Thymus (tissue), 11 donors: ENCODE measurements at regions not wholly inside any gene's neighbourhood (a gene's known extent, or its start where the extent isn't known, plus 50 kb on each side); places are given as distances from the start of the nearest gene placed in this dataset.
"Not testable (repeated sequence)": the region's sequence is repeated elsewhere in the genome, so short reads cannot be mapped to it uniquely, and the experiment has no call there.

Experiments
- DNase-seq, 9 donors: peaks; one replicate each; pipeline ENCODE4 v3.0.0-alpha.2; 2013; ENCODE audit warnings: low spot score in 9 of 9, low read depth in 6 of 9, missing footprints in 1 of 9
- H3K27ac ChIP-seq, 2 donors: one replicate each; pipeline ENCODE4 v1.5.1; 2013; ENCODE audit warnings: control low read depth in 1 of 2, low read depth in 1 of 2, low read length in 1 of 2, mild to moderate bottlenecking in 1 of 2, moderate library complexity in 1 of 2
- H3K27me3 ChIP-seq, 2 donors: one replicate each; pipeline ENCODE4 v1.5.1; 2013; ENCODE audit warnings: low read length in 1 of 2; ENCODE audit not compliant: control insufficient read depth in 2 of 2, insufficient read depth in 1 of 2
- H3K36me3 ChIP-seq, 2 donors: one replicate each; pipeline ENCODE4 v1.5.1; 2013; ENCODE audit warnings: low read length in 1 of 2, mild to moderate bottlenecking in 1 of 2, moderate library complexity in 1 of 2; ENCODE audit not compliant: control insufficient read depth in 2 of 2, insufficient read depth in 2 of 2
- H3K4me1 ChIP-seq, 2 donors: one replicate each; pipeline ENCODE4 v1.5.1; 2013; ENCODE audit warnings: low read length in 2 of 2; ENCODE audit not compliant: control insufficient read depth in 2 of 2, insufficient read depth in 2 of 2
- H3K4me3 ChIP-seq, 2 donors: one replicate each; pipeline ENCODE4 v1.5.1; 2013; ENCODE audit warnings: low read length in 2 of 2, control low read depth in 1 of 2, mild to moderate bottlenecking in 1 of 2
- H3K9me3 ChIP-seq, 2 donors: one replicate each; pipeline ENCODE4 v1.5.1; 2013; ENCODE audit warnings: low read length in 1 of 2, mild to moderate bottlenecking in 1 of 2; ENCODE audit not compliant: control insufficient read depth in 2 of 2, insufficient read depth in 1 of 2
- WGBS: extraction: QIAGEN DNeasy Blood & Tissue Kit; methylation state at CpG from one replicate; pipeline ENCODE4 v1.1.7; 2013; 5-methylcytosine and 5-hydroxymethylcytosine counted together
- donor health status: healthy.

GRCh38 chr11:92026664-92027063 is 198.0 kb upstream of the FAT3 start:
- H3K9me3 ChIP-seq: no peaks in the 10 kb centered on the region
- H3K4me3 ChIP-seq: no peak overlapping the region
- no peaks in the 10 kb centered on the region for H3K4me1 ChIP-seq
- DNase-seq: no peak
- 90% methylated on average over 7 of the region's 7 CpGs for WGBS
- no peak overlapping the region for H3K27ac ChIP-seq
- H3K27me3 ChIP-seq: no peaks in the 10 kb centered on the region
- no peaks in the 10 kb centered on the region for H3K36me3 ChIP-seq

- H3K27me3 ChIP-seq: no peaks in the 10 kb centered on the region
- no peak for DNase-seq
- no peaks in the 10 kb centered on the region for H3K4me1 ChIP-seq
- H3K9me3 ChIP-seq: no peaks in the 10 kb centered on the region
- no peak overlapping the region for H3K27ac ChIP-seq
- H3K36me3 ChIP-seq: no peaks in the 10 kb centered on the region
- no peak overlapping the region for H3K4me3 ChIP-seq
- 91% methylated on average over 2 of the region's 2 CpGs for WGBS
These were observed 199.8 kb upstream of the FAT3 start for GRCh38 chr11:92024788-92025187.

DNA sequence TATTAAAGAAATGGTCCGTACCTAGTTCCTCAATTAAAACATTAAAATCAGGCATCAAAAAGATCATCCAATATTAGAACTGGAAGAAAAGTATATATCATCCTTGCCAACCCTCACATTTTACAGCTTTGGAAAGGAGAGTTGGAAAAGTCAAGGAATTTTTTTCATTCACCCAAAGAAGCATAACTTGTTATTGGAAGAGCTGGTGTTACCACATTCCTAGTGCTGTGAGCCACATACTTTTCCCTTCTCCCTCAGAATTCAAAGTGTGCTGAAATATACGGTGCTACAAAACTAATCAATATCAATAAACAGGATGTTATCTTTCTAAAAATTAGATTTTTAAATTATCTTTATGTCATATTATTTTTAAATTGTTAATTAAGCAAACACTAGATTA is 202.1 kb upstream of the FAT3 start:
- no peak overlapping the region for H3K27ac ChIP-seq
- H3K4me1 ChIP-seq: no peaks in the 10 kb centered on the region
- no peaks in the 10 kb centered on the region for H3K36me3 ChIP-seq
- no peak overlapping the region for H3K4me3 ChIP-seq
- WGBS: 93% methylated on average over 2 of the region's 2 CpGs
- no peaks in the 10 kb centered on the region for H3K27me3 ChIP-seq
- peaks cover 0 to 4% of the 10 kb centered on the region in 2 donors for H3K9me3 ChIP-seq
- no peak for DNase-seq

- 90% methylated on average over 3 of the region's 3 CpGs for WGBS
- no peaks in the 10 kb centered on the region for H3K27me3 ChIP-seq
- H3K27ac ChIP-seq: no peak overlapping the region
- no peak overlapping the region for H3K4me3 ChIP-seq
- DNase-seq: no peak
- no peaks in the 10 kb centered on the region for H3K4me1 ChIP-seq
- H3K36me3 ChIP-seq: no peaks in the 10 kb centered on the region
- peaks cover 0 to 14% of the 10 kb centered on the region in 2 donors for H3K9me3 ChIP-seq
These were observed 206.3 kb upstream of the FAT3 start for GRCh38 chr11:92018332-92018731.

- DNase-seq: no peak
- 69% methylated on average over 1 of the region's 1 CpG for WGBS
- Histone ChIP-seq H3K36me3 (no peaks in the 10 kb centered on the region), H3K4me3 (no peak overlapping the region), H3K4me1 (no peaks in the 10 kb centered on the region), H3K9me3 (no peaks in the 10 kb centered on the region), H3K27ac (no peak overlapping the region), H3K27me3 (no peaks in the 10 kb centered on the region)
These were observed 216.4 kb upstream of the FAT3 start for GRCh38 chr11:92008249-92008648.

DNA sequence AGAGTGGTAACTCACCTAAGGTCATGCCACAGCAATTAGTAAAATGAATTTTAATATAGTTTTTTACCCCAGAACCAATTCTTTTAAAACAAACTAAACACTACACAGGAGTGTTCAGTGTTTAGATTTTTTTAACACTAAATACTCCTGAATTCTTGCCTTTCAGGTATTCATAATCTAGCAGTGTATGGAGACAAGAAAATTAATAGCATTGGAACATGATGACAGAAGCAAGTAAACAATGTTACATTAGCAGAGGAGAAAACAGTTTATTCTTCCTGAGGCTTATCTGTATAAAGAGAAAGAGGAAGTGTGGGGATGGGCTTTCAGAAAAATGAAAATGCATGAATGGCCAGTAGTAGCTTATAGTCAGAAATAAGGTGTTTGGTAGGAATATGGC is 222.1 kb upstream of the FAT3 start:
- no peak for DNase-seq
- Histone ChIP-seq H3K9me3 (no peaks in the 10 kb centered on the region), H3K4me1 (no peaks in the 10 kb centered on the region), H3K27me3 (no peaks in the 10 kb centered on the region), H3K4me3 (no peak overlapping the region), H3K27ac (no peak overlapping the region), H3K36me3 (no peaks in the 10 kb centered on the region)

DNA sequence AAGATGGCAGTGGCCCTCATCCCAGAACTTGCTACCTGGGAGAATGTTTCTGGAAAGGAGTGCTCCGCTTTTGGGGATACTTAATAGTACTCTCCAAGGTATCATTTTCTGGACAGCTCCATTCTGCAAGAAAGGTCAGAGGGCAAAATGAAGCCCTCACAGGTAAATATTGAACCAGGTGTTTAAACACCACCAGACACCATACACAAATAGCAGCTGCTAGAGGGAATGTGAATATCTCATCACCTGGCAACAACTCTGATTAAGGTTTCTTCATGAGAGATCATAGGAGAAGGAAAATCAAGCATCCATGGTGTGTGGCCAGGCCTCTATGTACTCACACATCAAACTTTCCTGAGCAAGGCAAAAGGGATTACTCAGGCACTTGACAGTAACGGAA is 226.1 kb upstream of the FAT3 start:
- no peak for DNase-seq
- no peaks in the 10 kb centered on the region for H3K4me1 ChIP-seq
- H3K4me3 ChIP-seq: no peak overlapping the region
- 96% methylated on average over 2 of the region's 2 CpGs for WGBS
- H3K27ac ChIP-seq: no peak overlapping the region
- no peaks in the 10 kb centered on the region for H3K36me3 ChIP-seq
- no peaks in the 10 kb centered on the region for H3K9me3 ChIP-seq
- H3K27me3 ChIP-seq: no peaks in the 10 kb centered on the region

GRCh38 chr11:91997226-91997625 is 227.4 kb upstream of the FAT3 start:
- no peaks in the 10 kb centered on the region for H3K27me3 ChIP-seq
- H3K9me3 ChIP-seq: no peaks in the 10 kb centered on the region
- no peak overlapping the region for H3K4me3 ChIP-seq
- H3K27ac ChIP-seq: no peak overlapping the region
- H3K4me1 ChIP-seq: no peaks in the 10 kb centered on the region
- WGBS: 84% methylated on average over 6 of the region's 6 CpGs
- no peaks in the 10 kb centered on the region for H3K36me3 ChIP-seq
- peak in 1 of 9 donors; percentile 9 for DNase-seq

DNA sequence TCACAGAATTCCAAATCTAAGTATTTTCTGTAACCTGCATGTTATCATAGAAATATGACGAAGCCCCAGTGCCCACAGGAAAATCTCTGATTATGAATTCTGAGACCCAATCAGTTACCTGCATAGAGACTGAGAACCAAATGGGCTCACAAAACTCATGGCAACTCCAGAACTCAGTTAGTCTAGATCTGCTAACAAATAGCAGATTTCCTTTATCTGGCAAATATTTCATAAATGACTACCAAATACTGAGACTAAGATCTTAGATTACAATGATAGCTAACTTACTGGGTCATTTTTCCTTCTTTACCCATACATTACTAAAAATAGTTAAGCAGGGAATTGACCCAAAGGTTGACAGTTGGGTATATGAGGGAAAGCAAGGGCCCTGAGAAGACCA is 228.1 kb upstream of the FAT3 start:
- WGBS: 97% methylated on average over 1 of the region's 1 CpG
- H3K4me3 ChIP-seq: no peak overlapping the region
- no peaks in the 10 kb centered on the region for H3K9me3 ChIP-seq
- no peaks in the 10 kb centered on the region for H3K36me3 ChIP-seq
- H3K27me3 ChIP-seq: no peaks in the 10 kb centered on the region
- DNase-seq: no peak
- no peak overlapping the region for H3K27ac ChIP-seq
- no peaks in the 10 kb centered on the region for H3K4me1 ChIP-seq

DNA sequence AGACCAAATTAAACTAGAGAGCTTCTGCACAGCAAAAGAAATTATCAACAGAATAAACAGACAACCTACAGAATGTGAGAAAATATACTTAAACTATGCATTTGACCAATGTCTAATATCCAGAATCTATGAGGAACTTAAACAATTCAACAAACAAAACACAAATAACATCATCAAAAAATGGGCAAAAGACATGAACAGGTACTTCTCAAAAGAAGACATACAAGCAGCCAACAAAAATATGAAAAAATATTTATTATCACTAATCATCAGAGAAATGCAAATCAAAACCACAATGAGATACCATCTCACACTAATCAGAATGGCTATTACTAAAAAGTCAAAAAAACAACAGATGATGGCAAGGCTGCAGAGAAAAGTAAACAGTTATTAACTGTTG is 236.2 kb upstream of the FAT3 start:
- not testable (repeated sequence) for H3K27me3 ChIP-seq, H3K4me1 ChIP-seq, H3K27ac ChIP-seq, H3K4me3 ChIP-seq, H3K36me3 ChIP-seq, DNase-seq, H3K9me3 ChIP-seq
